Large intestine (tissue), 3 donors: ENCODE measurements at regions not wholly inside any gene's neighbourhood (a gene's known extent, or its start where the extent isn't known, plus 50 kb on each side); places are given as distances from the start of the nearest gene placed in this dataset.

Source experiments
- DNase-seq, 2 donors: peaks; one replicate each; pipeline versions ENCODE4 v3.0.0 to v3.0.0-alpha.2; 2013
- H3K27ac ChIP-seq: one replicate; pipeline ENCODE4 v1.5.1; 2013; ENCODE audit warnings: low read length
- H3K27me3 ChIP-seq: 2 replicates; pipeline ENCODE4 v1.6.1; 2013; ENCODE audit warnings: low read length; ENCODE audit not compliant: control insufficient read depth, insufficient read depth
- H3K36me3 ChIP-seq: 2 replicates; pipeline ENCODE4 v1.6.1; 2013; ENCODE audit warnings: low read length; ENCODE audit not compliant: control insufficient read depth, insufficient read depth
- H3K4me1 ChIP-seq: one replicate; pipeline ENCODE4 v1.6.1; 2013; ENCODE audit warnings: low read length; ENCODE audit not compliant: control insufficient read depth, insufficient read depth
- H3K4me3 ChIP-seq: one replicate; pipeline ENCODE4 v1.5.1; 2013; ENCODE audit warnings: low read length
- H3K9me3 ChIP-seq: one replicate; pipeline ENCODE4 v1.6.1; 2013; ENCODE audit warnings: mild to moderate bottlenecking, low read depth, low read length, moderate library complexity; ENCODE audit not compliant: control insufficient read depth
- WGBS: methylation state at CpG from one replicate; pipeline ENCODE4 v1.1.5; 2013; ENCODE audit warnings: low lambda C conversion rate; ENCODE audit not compliant: insufficient coverage; 5-methylcytosine and 5-hydroxymethylcytosine counted together

DNA sequence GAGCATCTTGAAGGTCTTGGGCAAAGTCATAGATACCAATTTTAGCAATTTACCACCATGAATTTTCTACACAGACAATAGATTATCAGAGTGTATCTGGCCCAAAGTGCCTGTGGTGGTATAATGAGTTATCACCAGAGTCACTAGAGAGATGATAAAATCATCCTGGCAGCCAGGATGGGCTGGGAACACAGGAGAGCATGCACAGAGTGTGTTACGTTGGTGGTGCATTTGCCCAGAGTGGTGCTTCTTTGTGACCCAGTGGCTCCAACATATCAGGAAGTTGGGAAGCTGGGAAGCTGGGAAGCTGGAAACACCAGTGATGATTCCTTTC lies 236.7 kb upstream of the PROX1 start:
- H3K9me3 ChIP-seq: no peaks in the 10 kb centered on the region
- no peaks in the 10 kb centered on the region for H3K4me1 ChIP-seq
- WGBS: no CpG with 5 or more reads among the region's 1 CpG

GRCh38 chr1:213759359-213760181 lies 228.2 kb upstream of the PROX1 start:
- 0% methylated on average over 1 of the region's 6 CpGs for WGBS
- no peak overlapping the region for H3K27ac ChIP-seq
- DNase-seq: peak; percentile 60 to 81
- no peaks in the 10 kb centered on the region for H3K27me3 ChIP-seq
- no peaks in the 10 kb centered on the region for H3K36me3 ChIP-seq
- no peaks in the 10 kb centered on the region for H3K9me3 ChIP-seq
- H3K4me3 ChIP-seq: no peak overlapping the region
- H3K4me1 ChIP-seq: peaks cover 10% of the 10 kb centered on the region

More for the DNA sequence above, 236.7 kb upstream of the PROX1 start:
- no peaks in the 10 kb centered on the region for H3K36me3 ChIP-seq
- no peaks in the 10 kb centered on the region for H3K27me3 ChIP-seq
- no peak overlapping the region for H3K4me3 ChIP-seq
- no peak overlapping the region for H3K27ac ChIP-seq
- no peak for DNase-seq

DNA sequence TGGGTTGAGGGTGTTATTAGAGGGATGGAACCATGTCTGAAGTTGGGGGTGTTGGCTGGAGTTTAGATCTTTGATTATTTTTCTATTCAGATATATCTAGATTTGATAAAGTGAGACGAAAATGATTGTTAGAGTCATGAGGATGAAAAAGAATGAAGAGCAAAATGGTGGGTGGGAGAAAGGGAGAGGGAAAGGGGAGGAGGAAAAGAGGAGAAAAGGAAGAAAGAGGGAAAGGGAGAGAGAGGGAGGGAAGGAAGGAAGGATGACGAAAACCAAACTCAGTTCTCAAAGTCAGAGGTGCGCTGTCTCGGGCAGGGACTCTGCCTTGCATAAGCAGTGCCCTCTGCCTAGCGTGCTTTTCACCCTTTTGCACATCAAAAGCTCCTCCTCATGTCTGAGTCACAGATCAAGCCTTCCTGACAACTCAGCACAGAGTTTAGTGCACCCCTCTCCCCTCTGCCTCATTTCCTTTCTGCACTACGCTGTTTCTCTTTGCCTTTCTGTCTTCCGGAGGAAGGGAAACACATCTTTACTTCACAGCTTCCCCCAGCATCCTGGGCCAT lies 225.8 kb upstream of the PROX1 start:
- Histone ChIP-seq H3K4me3 (no peak overlapping the region), H3K9me3 (no peaks in the 10 kb centered on the region), H3K36me3 (no peaks in the 10 kb centered on the region), H3K27me3 (no peaks in the 10 kb centered on the region), H3K27ac (no peak overlapping the region), H3K4me1 (peaks cover 10% of the 10 kb centered on the region)
- 85% methylated on average over 1 of the region's 7 CpGs for WGBS
- DNase-seq: no peak

GRCh38 chr1:213767683-213768082 lies 220.1 kb upstream of the PROX1 start:
- DNase-seq: no peak
- Histone ChIP-seq H3K36me3 (no peaks in the 10 kb centered on the region), H3K27ac (no peak overlapping the region), H3K27me3 (no peaks in the 10 kb centered on the region), H3K4me1 (no peaks in the 10 kb centered on the region), H3K9me3 (no peaks in the 10 kb centered on the region), H3K4me3 (no peak overlapping the region)
- WGBS: no CpG with 5 or more reads among the region's 4 CpGs

DNA sequence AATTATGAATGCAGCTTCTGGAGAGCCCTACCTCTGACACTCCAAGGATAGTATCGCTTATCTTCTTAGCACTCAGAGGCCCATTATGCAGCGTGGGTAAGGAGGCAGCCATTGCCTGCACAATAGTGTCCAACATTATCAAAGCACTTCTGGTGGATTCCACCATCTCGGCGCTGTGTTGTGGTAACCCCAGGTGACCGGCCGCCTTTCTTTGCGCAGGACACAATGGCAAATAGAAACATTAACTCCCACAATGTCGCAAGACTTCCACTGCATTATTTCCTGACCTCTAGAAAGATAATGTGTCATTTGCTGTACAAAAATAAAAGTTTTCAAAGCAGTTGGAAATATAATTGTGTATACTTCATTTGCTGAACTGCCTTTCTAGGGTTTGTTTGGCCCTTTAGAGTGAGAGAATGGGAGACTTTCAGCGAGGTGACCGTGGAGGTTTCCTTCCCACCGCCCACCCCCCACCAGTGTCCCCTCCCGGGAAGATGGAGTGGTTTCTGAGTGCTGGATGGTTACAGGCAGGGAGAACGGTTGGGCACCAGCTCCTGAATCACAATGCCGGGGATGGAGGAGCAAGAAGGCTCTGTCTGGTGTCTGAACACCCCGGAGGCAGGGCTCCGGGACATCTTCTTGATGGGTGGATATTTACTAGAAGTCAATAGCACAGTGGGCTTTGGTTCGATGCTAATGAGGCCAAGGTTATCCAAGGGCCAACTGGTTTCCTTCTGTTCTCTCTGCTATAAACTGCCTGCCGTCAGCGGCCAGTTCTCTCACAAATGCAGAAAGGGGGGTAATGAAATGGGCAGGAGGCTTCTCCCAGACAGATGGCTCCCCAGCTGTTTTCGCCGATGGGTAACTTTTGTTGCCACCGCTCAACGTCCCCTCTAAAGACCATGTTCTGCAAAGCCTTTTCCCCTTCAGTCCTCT lies 215.4 kb upstream of the PROX1 start:
- peaks cover 7% of the 10 kb centered on the region for H3K9me3 ChIP-seq
- H3K27me3 ChIP-seq: no peaks in the 10 kb centered on the region
- WGBS: no CpG with 5 or more reads among the region's 23 CpGs
- H3K27ac ChIP-seq: no peak overlapping the region
- H3K36me3 ChIP-seq: no peaks in the 10 kb centered on the region
- no peaks in the 10 kb centered on the region for H3K4me1 ChIP-seq
- no peak for DNase-seq
- no peak overlapping the region for H3K4me3 ChIP-seq

- H3K27me3 ChIP-seq: no peaks in the 10 kb centered on the region
Observed at GRCh38 chr1:213773975-213774374, 213.8 kb upstream of the PROX1 start.

DNA sequence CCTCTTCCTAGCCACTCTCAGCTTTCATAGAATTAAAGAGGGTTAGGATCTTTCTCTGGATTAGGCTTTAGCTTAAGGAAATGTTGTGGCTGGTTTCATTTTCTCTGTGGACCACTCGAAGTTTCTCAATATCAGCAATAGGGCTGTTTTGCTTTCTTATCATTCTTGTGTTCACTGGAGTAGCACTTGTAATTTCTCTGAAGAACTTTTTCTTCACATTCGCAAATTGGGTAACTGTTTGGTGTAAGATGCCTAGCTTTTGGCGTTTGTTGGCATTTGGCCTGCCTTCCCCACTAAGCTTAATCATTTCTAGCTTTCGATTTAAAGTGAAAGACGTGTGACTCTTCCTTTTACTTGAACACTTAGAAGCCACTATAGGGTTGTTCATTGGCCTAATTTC lies 210.8 kb upstream of the PROX1 start:
- Histone ChIP-seq H3K27me3 (no peaks in the 10 kb centered on the region), H3K36me3 (no peaks in the 10 kb centered on the region), H3K27ac (no peak overlapping the region), H3K4me3 (no peak overlapping the region), H3K4me1 (peaks cover 3% of the 10 kb centered on the region), H3K9me3 (peaks cover 7% of the 10 kb centered on the region)
- DNase-seq: no peak
- 92% methylated on average over 2 of the region's 5 CpGs for WGBS

More at GRCh38 chr1:213773975-213774374, 213.8 kb upstream of the PROX1 start:
- WGBS: no CpG with 5 or more reads among the region's 1 CpG
- Histone ChIP-seq H3K27ac (no peak overlapping the region), H3K4me1 (peaks cover 2% of the 10 kb centered on the region), H3K9me3 (peaks cover 7% of the 10 kb centered on the region), H3K36me3 (no peaks in the 10 kb centered on the region), H3K4me3 (no peak overlapping the region)
- DNase-seq: no peak

DNA sequence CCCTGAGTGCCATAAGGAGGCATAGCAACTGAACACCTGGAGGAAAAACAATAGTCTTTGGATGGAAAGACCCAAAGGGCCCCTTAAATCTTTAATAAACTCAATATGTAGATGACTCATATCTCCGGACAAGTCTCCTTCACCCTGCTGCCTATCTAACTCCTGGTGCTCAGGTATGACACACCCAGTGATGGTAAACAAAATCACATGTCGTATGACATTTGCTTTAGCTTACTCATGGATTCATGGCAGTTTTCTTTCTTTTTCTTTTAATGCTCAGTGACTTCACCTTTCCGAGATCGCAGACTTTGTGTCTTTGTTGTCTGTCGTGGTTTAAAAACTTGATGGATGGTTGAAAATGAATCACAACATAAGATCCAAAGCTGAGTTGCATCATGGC lies 208.5 kb upstream of the PROX1 start:
- Histone ChIP-seq H3K4me3 (no peak overlapping the region), H3K9me3 (peaks cover 7% of the 10 kb centered on the region), H3K4me1 (peaks cover 3% of the 10 kb centered on the region), H3K27me3 (no peaks in the 10 kb centered on the region), H3K27ac (no peak overlapping the region), H3K36me3 (no peaks in the 10 kb centered on the region)
- DNase-seq: peak in 1 of 2 donors; percentile 49
- WGBS: 17% methylated on average over 1 of the region's 5 CpGs

- no peak for DNase-seq
- Histone ChIP-seq H3K4me3 (no peak overlapping the region), H3K4me1 (peaks cover 3% of the 10 kb centered on the region), H3K27ac (no peak overlapping the region), H3K9me3 (no peaks in the 10 kb centered on the region), H3K27me3 (no peaks in the 10 kb centered on the region), H3K36me3 (no peaks in the 10 kb centered on the region)
- no CpG with 5 or more reads among the region's 20 CpGs for WGBS
Observed at GRCh38 chr1:213782941-213783672, 204.7 kb upstream of the PROX1 start.

GRCh38 chr1:213783893-213784292 lies 203.9 kb upstream of the PROX1 start:
- Histone ChIP-seq H3K27me3 (no peaks in the 10 kb centered on the region), H3K36me3 (no peaks in the 10 kb centered on the region), H3K27ac (no peak overlapping the region), H3K9me3 (no peaks in the 10 kb centered on the region), H3K4me1 (peaks cover 2% of the 10 kb centered on the region), H3K4me3 (no peak overlapping the region)
- DNase-seq: no peak
- no CpG with 5 or more reads among the region's 2 CpGs for WGBS
